Stimulated activated CD4-positive, alpha-beta T cell treated with anti-CD3 and anti-CD28 coated beads, Interleukin-1b, Interleukin-23, amount 100 ng/mL, for 48 hours (primary cell): ENCODE measurements at regions not wholly inside any gene's neighbourhood (a gene's known extent, or its start where the extent isn't known, plus 50 kb on each side); places are given as distances from the start of the nearest gene placed in this dataset.
"Not testable (repeated sequence)": the region's sequence is repeated elsewhere in the genome, so short reads cannot be mapped to it uniquely, and the experiment has no call there.

ENCODE experiments used
- DNase-seq: peaks from one replicate; pipeline ENCODE4 v3.0.0-alpha.2; 2020

- no peak for DNase-seq
Observed at GRCh38 chr6:140708441-140708840, 1334.0 kb upstream of the CITED2 start.

GRCh38 chr6:140704008-140704407 is 1329.6 kb upstream of the CITED2 start:
- DNase-seq: not testable (repeated sequence)

GRCh38 chr6:140697585-140697984 is 1323.1 kb upstream of the CITED2 start:
- DNase-seq: no peak

- DNase-seq: no peak
Observed at GRCh38 chr6:140684776-140685550, 1310.5 kb upstream of the CITED2 start.

- DNase-seq: no peak
Observed at GRCh38 chr6:140677781-140678528, 1303.5 kb upstream of the CITED2 start.

GRCh38 chr6:140671926-140672325 is 1297.5 kb upstream of the CITED2 start:
- no peak for DNase-seq

- DNase-seq: no peak
Observed at GRCh38 chr6:140670021-140670420, 1295.6 kb upstream of the CITED2 start.

GRCh38 chr6:140669321-140669720 is 1294.9 kb upstream of the CITED2 start:
- DNase-seq: no peak

GRCh38 chr6:140663772-140664171 is 1289.3 kb upstream of the CITED2 start:
- DNase-seq: no peak

GRCh38 chr6:140663094-140663493 is 1288.6 kb upstream of the CITED2 start:
- DNase-seq: no peak

- DNase-seq: no peak
Observed at GRCh38 chr6:140661691-140662090, 1287.2 kb upstream of the CITED2 start.

- DNase-seq: no peak
Observed at GRCh38 chr6:140660295-140660694, 1285.8 kb upstream of the CITED2 start.

- DNase-seq: no peak
Observed at GRCh38 chr6:140653972-140654371, 1279.5 kb upstream of the CITED2 start.

- DNase-seq: no peak
Observed at GRCh38 chr6:140653506-140653905, 1279.1 kb upstream of the CITED2 start.

GRCh38 chr6:140649502-140649901 is 1275.1 kb upstream of the CITED2 start:
- not testable (repeated sequence) for DNase-seq

GRCh38 chr6:140647322-140647721 is 1272.9 kb upstream of the CITED2 start:
- DNase-seq: not testable (repeated sequence)

- no peak for DNase-seq
Observed at GRCh38 chr6:140644017-140644416, 1269.6 kb upstream of the CITED2 start.

GRCh38 chr6:140641412-140641811 is 1267.0 kb upstream of the CITED2 start:
- no peak for DNase-seq

- no peak for DNase-seq
Observed at GRCh38 chr6:140636908-140637402, 1262.5 kb upstream of the CITED2 start.

GRCh38 chr6:140636271-140636907 is 1261.9 kb upstream of the CITED2 start:
- DNase-seq: no peak

- no peak for DNase-seq
Observed at GRCh38 chr6:140627002-140627401, 1252.6 kb upstream of the CITED2 start.

- no peak for DNase-seq
Observed at GRCh38 chr6:140623498-140623897, 1249.0 kb upstream of the CITED2 start.

GRCh38 chr6:140620496-140620895 is 1246.0 kb upstream of the CITED2 start:
- DNase-seq: no peak

GRCh38 chr6:140609956-140610355 is 1235.5 kb upstream of the CITED2 start:
- DNase-seq: no peak
